CD4-positive, CD25-positive, alpha-beta regulatory T cell (primary cell): ENCODE measurements at regions not wholly inside any gene's neighbourhood (a gene's known extent, or its start where the extent isn't known, plus 50 kb on each side); places are given as distances from the start of the nearest gene placed in this dataset.
"Not testable (repeated sequence)": the region's sequence is repeated elsewhere in the genome, so short reads cannot be mapped to it uniquely, and the experiment has no call there.

Source experiments
- ATAC-seq, 2 donors: fragments of 150-1000 bp; cut with Tn5 transposase; one replicate each; pipeline ENCODE4 v1.10.0; 2021; ENCODE audit warnings: low read depth in 2 of 2, moderate number of reproducible peaks in 2 of 2, moderate library complexity in 1 of 2
- DNase-seq, 3 donors: peaks; one replicate each; pipeline versions ENCODE4 v3.0.0 to v3.0.0-alpha.2; 2012 to 2022; ENCODE audit warnings: mixed read lengths in 1 of 3
- H3K27ac ChIP-seq: one replicate; pipeline ENCODE4 v1.7.0; 2013; ENCODE audit warnings: mild to moderate bottlenecking, low read length; ENCODE audit not compliant: insufficient read depth, poor library complexity, severe bottlenecking
- H3K27me3 ChIP-seq: one replicate; pipeline ENCODE4 v1.7.0; 2013; ENCODE audit warnings: low read length; ENCODE audit not compliant: control insufficient read depth, insufficient read depth
- H3K36me3 ChIP-seq: one replicate; pipeline ENCODE4 v1.7.0; 2013; ENCODE audit warnings: mild to moderate bottlenecking, low read length, moderate library complexity; ENCODE audit not compliant: control insufficient read depth, insufficient read depth
- H3K4me1 ChIP-seq: 2 replicates; pipeline ENCODE4 v1.7.0; 2013; ENCODE audit warnings: mild to moderate bottlenecking, low read length; ENCODE audit not compliant: insufficient read depth, control insufficient read depth, poor library complexity, severe bottlenecking
- H3K4me3 ChIP-seq: one replicate; pipeline ENCODE4 v1.7.0; 2013; ENCODE audit warnings: low read depth, mild to moderate bottlenecking, low read length, moderate library complexity
- H3K9me3 ChIP-seq, 2 experiments: 1 replicate in 1 of 2; 2 replicates in 1 of 2; pipeline ENCODE4 v1.7.0; 2013; ENCODE audit warnings: low read length in 2 of 2, mild to moderate bottlenecking in 1 of 2, moderate library complexity in 1 of 2; ENCODE audit not compliant: control insufficient read depth in 2 of 2
- H3K27ac Mint-ChIP-seq, 3 donors: one replicate each; pipeline ENCODE4 v1.8.0; 2020 to 2022; ENCODE audit warnings: mild to moderate bottlenecking in 3 of 3, mixed read lengths in 3 of 3, moderate library complexity in 2 of 3
- H3K27me3 Mint-ChIP-seq: one replicate; pipeline ENCODE4 v1.8.0; 2022; ENCODE audit warnings: mild to moderate bottlenecking, mixed read lengths
- H3K36me3 Mint-ChIP-seq: one replicate; pipeline ENCODE4 v1.8.0; 2020; ENCODE audit warnings: mixed read lengths
- H3K4me1 Mint-ChIP-seq, 4 donors: one replicate each; pipeline ENCODE4 v1.8.0; 2020 to 2022; ENCODE audit warnings: mixed read lengths in 4 of 4, mild to moderate bottlenecking in 1 of 4
- H3K4me3 Mint-ChIP-seq, 4 donors: one replicate each; pipeline ENCODE4 v1.8.0; 2020 to 2022; ENCODE audit warnings: mild to moderate bottlenecking in 4 of 4, mixed read lengths in 4 of 4, moderate library complexity in 3 of 4
- H3K9me3 Mint-ChIP-seq, 7 donors: one replicate each; pipeline ENCODE4 v1.8.0; 2020 to 2022; ENCODE audit warnings: mixed read lengths in 7 of 7, mild to moderate bottlenecking in 3 of 7, moderate library complexity in 2 of 7

- DNase-seq, H3K4me3 ChIP-seq, H3K27ac Mint-ChIP-seq, H3K4me3 Mint-ChIP-seq, H3K36me3 ChIP-seq, H3K27ac ChIP-seq, H3K27me3 ChIP-seq, H3K36me3 Mint-ChIP-seq, H3K27me3 Mint-ChIP-seq, H3K4me1 ChIP-seq, H3K9me3 ChIP-seq, H3K4me1 Mint-ChIP-seq, ATAC-seq: not testable (repeated sequence)
- H3K9me3 Mint-ChIP-seq: peaks cover 5 to 22% (median 9%) of the 10 kb centered on the region in 7 donors
Observed at GRCh38 chr2:82737965-82738364, 1721.1 kb downstream of the SUCLG1 start.

- no peaks in the 10 kb centered on the region for H3K27me3 ChIP-seq
- H3K9me3 ChIP-seq: no peaks in the 10 kb centered on the region
- H3K4me3 ChIP-seq: no peak overlapping the region
- Mint-ChIP-seq H3K4me3 (no peak overlapping the region), H3K27me3 (no peaks in the 10 kb centered on the region), H3K27ac (no peak overlapping the region), H3K9me3 (peaks cover 3 to 25% (median 10%) of the 10 kb centered on the region in 7 donors), H3K4me1 (no peaks in the 10 kb centered on the region), H3K36me3 (no peaks in the 10 kb centered on the region)
- ATAC-seq: no peak
- no peaks in the 10 kb centered on the region for H3K36me3 ChIP-seq
- no peaks in the 10 kb centered on the region for H3K4me1 ChIP-seq
- DNase-seq: no peak
- H3K27ac ChIP-seq: no peak overlapping the region
Observed at GRCh38 chr2:82735336-82735735, 1723.7 kb downstream of the SUCLG1 start.

DNA sequence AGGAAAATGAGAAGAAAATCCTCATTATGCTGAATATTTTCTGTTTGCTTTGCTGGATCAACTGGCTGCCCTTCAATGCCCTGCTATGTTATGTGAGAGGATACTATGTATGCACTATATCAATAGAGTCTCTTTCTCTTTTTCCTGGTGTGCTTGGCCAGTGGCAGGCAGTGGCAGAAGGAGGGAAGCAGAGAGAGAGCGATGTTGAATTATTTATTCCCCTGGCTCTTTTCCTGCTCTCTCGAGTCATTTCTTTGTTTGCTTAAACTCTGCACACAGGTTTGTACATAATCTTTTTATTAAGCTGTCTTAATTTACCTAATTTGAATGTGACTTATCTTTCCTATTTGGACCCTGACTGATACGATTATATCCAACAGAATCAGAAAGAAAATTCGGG lies 1727.3 kb downstream of the SUCLG1 start:
- H3K27me3 Mint-ChIP-seq: no peaks in the 10 kb centered on the region
- Histone ChIP-seq H3K4me1 (no peaks in the 10 kb centered on the region), H3K27ac (no peak overlapping the region), H3K36me3 (no peaks in the 10 kb centered on the region), H3K27me3 (no peaks in the 10 kb centered on the region), H3K4me3 (no peak overlapping the region), H3K9me3 (peaks cover 0 to 4% of the 10 kb centered on the region in 2 experiments)
- DNase-seq (no peak), ATAC-seq (no peak)
- H3K4me1 Mint-ChIP-seq: no peaks in the 10 kb centered on the region
- H3K4me3 Mint-ChIP-seq: no peak overlapping the region
- H3K36me3 Mint-ChIP-seq: no peaks in the 10 kb centered on the region
- H3K27ac Mint-ChIP-seq: no peak overlapping the region
- H3K9me3 Mint-ChIP-seq: peaks cover 5 to 19% (median 7%) of the 10 kb centered on the region in 7 donors

DNA sequence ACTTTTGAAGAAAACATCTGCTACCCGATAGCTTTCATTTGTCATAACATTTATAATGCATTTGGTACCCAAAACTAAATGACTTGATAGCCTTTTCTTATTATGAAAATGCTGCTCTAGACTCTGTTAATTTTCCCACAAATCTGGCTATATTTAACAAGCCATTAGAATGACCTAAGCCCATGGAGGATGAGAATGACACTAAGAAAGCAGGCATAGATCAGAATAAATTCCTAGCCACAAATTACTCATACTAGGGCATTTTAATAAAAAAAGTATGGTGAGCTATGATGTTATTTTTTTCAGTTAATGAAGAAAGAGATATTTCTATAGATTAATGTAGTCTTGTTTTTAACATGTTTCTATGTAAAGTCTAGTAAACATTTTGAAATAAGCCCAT lies 1728.3 kb downstream of the SUCLG1 start:
- H3K27ac ChIP-seq: no peak overlapping the region
- H3K4me1 ChIP-seq: no peaks in the 10 kb centered on the region
- H3K4me3 ChIP-seq: no peak overlapping the region
- no peak for DNase-seq
- ATAC-seq: no peak
- H3K27me3 ChIP-seq: no peaks in the 10 kb centered on the region
- Mint-ChIP-seq H3K4me1 (no peaks in the 10 kb centered on the region), H3K27me3 (no peaks in the 10 kb centered on the region), H3K9me3 (peaks cover 3 to 19% (median 6%) of the 10 kb centered on the region in 7 donors), H3K27ac (no peak overlapping the region), H3K36me3 (no peaks in the 10 kb centered on the region), H3K4me3 (no peak overlapping the region)
- peaks cover 0 to 4% of the 10 kb centered on the region in 2 experiments for H3K9me3 ChIP-seq
- H3K36me3 ChIP-seq: no peaks in the 10 kb centered on the region

DNA sequence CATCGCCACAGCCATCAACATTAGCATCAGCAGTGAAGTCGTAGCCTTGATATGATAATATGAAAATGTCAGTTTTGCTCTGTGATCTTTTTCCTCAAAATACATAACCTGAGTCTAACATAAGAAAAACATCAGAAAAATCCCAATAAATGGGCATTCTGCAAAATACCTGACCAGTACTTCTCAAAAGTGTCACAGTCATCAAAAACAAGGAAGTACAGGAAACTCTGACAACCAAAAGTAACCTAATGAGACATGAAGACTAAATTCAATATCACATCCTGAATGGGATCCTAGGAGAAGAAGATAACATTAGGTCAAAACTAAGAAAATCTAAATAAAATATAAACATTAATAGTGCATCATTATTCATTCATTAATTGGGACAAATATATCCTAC lies 1731.0 kb downstream of the SUCLG1 start:
- no peak overlapping the region for H3K27ac Mint-ChIP-seq
- Histone ChIP-seq H3K4me1 (no peaks in the 10 kb centered on the region), H3K27me3 (no peaks in the 10 kb centered on the region), H3K9me3 (peaks cover under 1 to 4% of the 10 kb centered on the region in 2 experiments), H3K36me3 (no peaks in the 10 kb centered on the region), H3K4me3 (no peak overlapping the region), H3K27ac (no peak overlapping the region)
- H3K4me3 Mint-ChIP-seq: no peak overlapping the region
- H3K4me1 Mint-ChIP-seq: no peaks in the 10 kb centered on the region
- DNase-seq (no peak), ATAC-seq (no peak)
- no peaks in the 10 kb centered on the region for H3K27me3 Mint-ChIP-seq
- peaks cover 3 to 15% (median 5%) of the 10 kb centered on the region in 7 donors for H3K9me3 Mint-ChIP-seq
- H3K36me3 Mint-ChIP-seq: no peaks in the 10 kb centered on the region

GRCh38 chr2:82708681-82709080 lies 1750.4 kb downstream of the SUCLG1 start:
- Mint-ChIP-seq H3K9me3 (peaks cover 0 to 25% (median 4%) of the 10 kb centered on the region in 7 donors), H3K4me1 (no peaks in the 10 kb centered on the region), H3K36me3 (no peaks in the 10 kb centered on the region), H3K27me3 (no peaks in the 10 kb centered on the region), H3K4me3 (no peak overlapping the region), H3K27ac (no peak overlapping the region)
- no peak for DNase-seq
- Histone ChIP-seq H3K36me3 (no peaks in the 10 kb centered on the region), H3K27me3 (no peaks in the 10 kb centered on the region), H3K27ac (no peak overlapping the region), H3K4me3 (no peak overlapping the region), H3K9me3 (peaks cover 0 to 16% of the 10 kb centered on the region in 2 experiments), H3K4me1 (no peaks in the 10 kb centered on the region)
- ATAC-seq: no peak

GRCh38 chr2:82697231-82697630 lies 1761.8 kb downstream of the SUCLG1 start:
- no peaks in the 10 kb centered on the region for H3K4me1 ChIP-seq
- no peak for ATAC-seq
- no peak overlapping the region for H3K27ac Mint-ChIP-seq
- H3K9me3 Mint-ChIP-seq: peaks cover 0 to 11% (median 5%) of the 10 kb centered on the region in 7 donors
- H3K27me3 Mint-ChIP-seq: no peaks in the 10 kb centered on the region
- no peaks in the 10 kb centered on the region for H3K36me3 ChIP-seq
- no peaks in the 10 kb centered on the region for H3K36me3 Mint-ChIP-seq
- no peak for DNase-seq
- H3K9me3 ChIP-seq: no peaks in the 10 kb centered on the region
- no peak overlapping the region for H3K4me3 Mint-ChIP-seq
- no peak overlapping the region for H3K27ac ChIP-seq
- H3K27me3 ChIP-seq: no peaks in the 10 kb centered on the region
- no peaks in the 10 kb centered on the region for H3K4me1 Mint-ChIP-seq
- no peak overlapping the region for H3K4me3 ChIP-seq

DNA sequence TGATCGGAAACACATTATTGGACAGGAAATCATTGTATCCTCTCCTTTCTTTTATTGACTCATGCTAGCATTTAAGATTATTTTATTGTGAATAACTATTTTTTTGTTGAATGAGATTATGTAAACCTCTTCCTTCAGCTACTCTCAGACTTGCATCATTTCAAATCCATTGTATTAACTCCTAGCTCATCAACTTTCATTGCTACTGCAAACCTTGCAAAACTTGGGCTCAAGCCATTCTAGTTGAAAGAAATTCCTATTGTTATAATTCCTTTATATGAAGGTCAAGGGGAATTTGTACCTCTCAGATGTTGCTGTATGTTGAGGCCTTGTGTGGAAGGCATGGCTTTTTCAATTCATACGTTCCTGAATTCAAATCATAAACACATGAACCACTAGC lies 1764.6 kb downstream of the SUCLG1 start:
- Histone ChIP-seq H3K27me3 (no peaks in the 10 kb centered on the region), H3K4me3 (no peak overlapping the region), H3K4me1 (no peaks in the 10 kb centered on the region), H3K27ac (no peak overlapping the region), H3K9me3 (peaks cover 0 to 4% of the 10 kb centered on the region in 2 experiments), H3K36me3 (no peaks in the 10 kb centered on the region)
- no peak overlapping the region for H3K4me3 Mint-ChIP-seq
- no peaks in the 10 kb centered on the region for H3K4me1 Mint-ChIP-seq
- H3K27ac Mint-ChIP-seq: no peak overlapping the region
- H3K9me3 Mint-ChIP-seq: peaks cover 0 to 6% (median 4%) of the 10 kb centered on the region in 7 donors
- H3K27me3 Mint-ChIP-seq: no peaks in the 10 kb centered on the region
- DNase-seq: no peak
- ATAC-seq: no peak
- H3K36me3 Mint-ChIP-seq: no peaks in the 10 kb centered on the region
